ENCODE measurements at regions not wholly inside any gene's neighbourhood (a gene's known extent, or its start where the extent isn't known, plus 50 kb on each side); places are given as distances from the start of the nearest gene placed in this dataset.

GRCh38 chr1:71179997-71180396, 99.2 kb upstream of the ZRANB2 start:
- DNase-seq, result no peak

- DNase-seq, result no peak
Observed at GRCh38 chr1:71170925-71171324, 90.1 kb upstream of the ZRANB2 start.

- DNase-seq, result no peak
Observed at GRCh38 chr1:71167505-71167904, 86.7 kb upstream of the ZRANB2 start.

GRCh38 chr1:71166178-71167173, 85.6 kb upstream of the ZRANB2 start:
- DNase-seq, result no peak

GRCh38 chr1:71157715-71158114, 76.9 kb upstream of the ZRANB2 start:
- no peak for DNase-seq

- DNase-seq, result no peak
Observed at GRCh38 chr1:71157151-71157550, 76.3 kb upstream of the ZRANB2 start.

- no peak for DNase-seq
Observed at GRCh38 chr1:71156590-71156989, 75.8 kb upstream of the ZRANB2 start.

- DNase-seq, result no peak
Observed at GRCh38 chr1:71154429-71154828, 73.6 kb upstream of the ZRANB2 start.

GRCh38 chr1:71153826-71154225, 73.0 kb upstream of the ZRANB2 start:
- DNase-seq, result no peak

GRCh38 chr1:71147637-71148360, 67.0 kb upstream of the ZRANB2 start:
- no peak for DNase-seq

GRCh38 chr1:71135571-71135970, 54.7 kb upstream of the ZRANB2 start:
- DNase-seq, result no peak

Data from fibroblast of skin of scalp (primary cell).